ENCODE measurements at regions not wholly inside any gene's neighbourhood (a gene's known extent, or its start where the extent isn't known, plus 50 kb on each side); places are given as distances from the start of the nearest gene placed in this dataset.

GRCh38 chr17:5813357-5813756, 229.0 kb upstream of the NLRP1 start:
- no peaks in the 10 kb centered on the region for H3K4me1 Mint-ChIP-seq (ENCODE audit: low read depth)
- no peak for DNase-seq (ENCODE audit: low spot score)
- no peak for TF ChIP-seq CTCF (IDR thresholded peaks at IDR 0.05)
- peaks cover 14% of the 10 kb centered on the region for H3K27me3 Mint-ChIP-seq (ENCODE audit: low read depth)
- no peak overlapping the region for H3K27ac Mint-ChIP-seq (ENCODE audit: unreplicated experiment)
- peaks cover 5% of the 10 kb centered on the region for H3K36me3 Mint-ChIP-seq (ENCODE audit: low read depth)
- H3K9me3 Mint-ChIP-seq (ENCODE audit: low read depth) = peaks cover 21% of the 10 kb centered on the region
- no peak overlapping the region for H3K4me3 Mint-ChIP-seq (ENCODE audit: unreplicated experiment)

- peaks cover 2% of the 10 kb centered on the region for H3K36me3 Mint-ChIP-seq (ENCODE audit: low read depth)
- no peak for TF ChIP-seq CTCF (IDR thresholded peaks at IDR 0.05)
- no peak overlapping the region for H3K27ac Mint-ChIP-seq (ENCODE audit: unreplicated experiment)
- H3K27me3 Mint-ChIP-seq (ENCODE audit: low read depth) = peaks cover 17% of the 10 kb centered on the region
- H3K4me1 Mint-ChIP-seq (ENCODE audit: low read depth) = no peaks in the 10 kb centered on the region
- H3K4me3 Mint-ChIP-seq (ENCODE audit: unreplicated experiment) = no peak overlapping the region
- peaks cover 13% of the 10 kb centered on the region for H3K9me3 Mint-ChIP-seq (ENCODE audit: low read depth)
- no peak for DNase-seq (ENCODE audit: low spot score)
Measured at GRCh38 chr17:5815396-5815795, 231.1 kb upstream of the NLRP1 start.

- Mint-ChIP-seq H3K9me3 (ENCODE audit: low read depth) (peaks cover 2% of the 10 kb centered on the region), H3K4me3 (ENCODE audit: unreplicated experiment) (no peak overlapping the region), H3K4me1 (ENCODE audit: low read depth) (peaks cover 4% of the 10 kb centered on the region), H3K36me3 (ENCODE audit: low read depth) (peaks cover 3% of the 10 kb centered on the region), H3K27me3 (ENCODE audit: low read depth) (peaks cover 17% of the 10 kb centered on the region), H3K27ac (ENCODE audit: unreplicated experiment) (no peak overlapping the region)
- no peak for DNase-seq (ENCODE audit: low spot score)
- no peak for TF ChIP-seq CTCF (IDR thresholded peaks at IDR 0.05)
Measured at GRCh38 chr17:5816491-5817070, 232.3 kb upstream of the NLRP1 start.

GRCh38 chr17:5817475-5818395, 233.4 kb upstream of the NLRP1 start:
- Mint-ChIP-seq H3K36me3 (ENCODE audit: low read depth) (peaks cover 1% of the 10 kb centered on the region), H3K4me3 (ENCODE audit: unreplicated experiment) (no peak overlapping the region), H3K27me3 (ENCODE audit: low read depth) (peaks cover 17% of the 10 kb centered on the region), H3K27ac (ENCODE audit: unreplicated experiment) (no peak overlapping the region), H3K4me1 (ENCODE audit: low read depth) (peaks cover 10% of the 10 kb centered on the region), H3K9me3 (ENCODE audit: low read depth) (no peaks in the 10 kb centered on the region)
- TF ChIP-seq CTCF (IDR thresholded peaks at IDR 0.05) = no peak
- DNase-seq (ENCODE audit: low spot score) = no peak

GRCh38 chr17:5819396-5819795, 235.1 kb upstream of the NLRP1 start:
- no peak for TF ChIP-seq CTCF (IDR thresholded peaks at IDR 0.05)
- Mint-ChIP-seq H3K4me1 (ENCODE audit: low read depth) (peaks cover 10% of the 10 kb centered on the region), H3K27ac (ENCODE audit: unreplicated experiment) (no peak overlapping the region)

More at GRCh38 chr17:5819396-5819795, 235.1 kb upstream of the NLRP1 start:
- Mint-ChIP-seq H3K36me3 (ENCODE audit: low read depth) (peaks cover 1% of the 10 kb centered on the region), H3K27me3 (ENCODE audit: low read depth) (peaks cover 15% of the 10 kb centered on the region), H3K9me3 (ENCODE audit: low read depth) (no peaks in the 10 kb centered on the region), H3K4me3 (ENCODE audit: unreplicated experiment) (no peak overlapping the region)
- no peak for DNase-seq (ENCODE audit: low spot score)
